DOHH2 (cell line): ENCODE measurements at regions not wholly inside any gene's neighbourhood (a gene's known extent, or its start where the extent isn't known, plus 50 kb on each side); places are given as distances from the start of the nearest gene placed in this dataset.

ENCODE experiments used
- CTCF ChIP-seq: fragments of 200-600 bp; sonication (generic); IDR thresholded peaks from one replicate; pipeline ENCODE4 v1.5.1; 2014; ENCODE audit warnings: antibody characterized with exemption, mild to moderate bottlenecking, low read depth, low read length; ENCODE audit not compliant: poor library complexity, severe bottlenecking
- EZH2phosphoT487 ChIP-seq: fragments of 200-600 bp; sonication (generic); IDR thresholded peaks from 2 replicates; pipeline ENCODE4 v1.6.1; 2017; ENCODE audit warnings: borderline replicate concordance, mild to moderate bottlenecking, antibody characterized with exemption, low read length, moderate library complexity, mixed read lengths

GRCh38 chrX:128691872-128692271 is 639.7 kb upstream of the ACTRT1 start:
- TF ChIP-seq EZH2phosphoT487: no peak
- no peak for TF ChIP-seq CTCF
